ENCODE measurements at regions not wholly inside any gene's neighbourhood (a gene's known extent, or its start where the extent isn't known, plus 50 kb on each side); places are given as distances from the start of the nearest gene placed in this dataset.

DNA sequence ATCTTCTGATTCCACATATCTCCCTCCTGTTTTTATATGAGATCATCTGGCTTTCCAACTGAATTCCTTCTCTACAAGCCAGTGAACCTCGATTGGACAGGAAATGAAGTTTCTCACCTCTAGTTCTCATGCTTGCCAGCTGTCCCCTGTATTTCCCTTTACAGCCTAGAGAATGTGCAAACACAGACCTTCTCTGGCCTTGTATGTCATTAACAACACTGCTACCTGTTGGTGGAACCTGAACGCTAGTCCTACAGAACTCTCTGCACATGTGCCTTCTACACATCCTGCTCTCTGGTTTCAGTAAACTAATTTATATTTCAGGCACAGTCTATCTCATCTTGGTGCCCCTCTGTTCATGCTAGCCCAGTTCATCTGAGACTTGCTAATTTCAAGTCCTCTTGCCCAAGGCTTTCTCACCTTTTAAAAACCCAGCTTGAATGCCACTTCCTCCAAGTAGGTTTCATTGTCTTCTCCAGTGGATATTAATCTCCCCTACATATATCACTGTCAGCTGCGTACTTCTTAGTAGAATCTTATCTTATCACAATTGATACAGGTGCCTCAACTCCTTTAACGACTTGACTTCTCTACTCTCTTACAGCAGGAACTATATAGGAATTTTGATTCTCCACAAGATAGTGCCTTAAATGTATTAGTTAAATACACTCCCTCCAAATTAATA, 549.9 kb downstream of the PLPP3 start:
- TF ChIP-seq, protein P1, sequence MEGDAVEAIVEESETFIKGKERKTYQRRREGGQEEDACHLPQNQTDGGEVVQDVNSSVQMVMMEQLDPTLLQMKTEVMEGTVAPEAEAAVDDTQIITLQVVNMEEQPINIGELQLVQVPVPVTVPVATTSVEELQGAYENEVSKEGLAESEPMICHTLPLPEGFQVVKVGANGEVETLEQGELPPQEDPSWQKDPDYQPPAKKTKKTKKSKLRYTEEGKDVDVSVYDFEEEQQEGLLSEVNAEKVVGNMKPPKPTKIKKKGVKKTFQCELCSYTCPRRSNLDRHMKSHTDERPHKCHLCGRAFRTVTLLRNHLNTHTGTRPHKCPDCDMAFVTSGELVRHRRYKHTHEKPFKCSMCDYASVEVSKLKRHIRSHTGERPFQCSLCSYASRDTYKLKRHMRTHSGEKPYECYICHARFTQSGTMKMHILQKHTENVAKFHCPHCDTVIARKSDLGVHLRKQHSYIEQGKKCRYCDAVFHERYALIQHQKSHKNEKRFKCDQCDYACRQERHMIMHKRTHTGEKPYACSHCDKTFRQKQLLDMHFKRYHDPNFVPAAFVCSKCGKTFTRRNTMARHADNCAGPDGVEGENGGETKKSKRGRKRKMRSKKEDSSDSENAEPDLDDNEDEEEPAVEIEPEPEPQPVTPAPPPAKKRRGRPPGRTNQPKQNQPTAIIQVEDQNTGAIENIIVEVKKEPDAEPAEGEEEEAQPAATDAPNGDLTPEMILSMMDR (conservative IDR thresholded peaks at IDR 0.05): no peak
- no peak for TF ChIP-seq EZH2 (IDR thresholded peaks at IDR 0.05; ENCODE audit: low read depth)
